Anterior cingulate cortex (tissue), 58 donors: ENCODE measurements at regions not wholly inside any gene's neighbourhood (a gene's known extent, or its start where the extent isn't known, plus 50 kb on each side); places are given as distances from the start of the nearest gene placed in this dataset.
"Not testable (repeated sequence)": the region's sequence is repeated elsewhere in the genome, so short reads cannot be mapped to it uniquely, and the experiment has no call there.

Experiments used
- DNase-seq, 58 donors: peaks; one replicate each; lab custom pipeline; 2025; lab: John Stamatoyannopoulos, UW

DNA sequence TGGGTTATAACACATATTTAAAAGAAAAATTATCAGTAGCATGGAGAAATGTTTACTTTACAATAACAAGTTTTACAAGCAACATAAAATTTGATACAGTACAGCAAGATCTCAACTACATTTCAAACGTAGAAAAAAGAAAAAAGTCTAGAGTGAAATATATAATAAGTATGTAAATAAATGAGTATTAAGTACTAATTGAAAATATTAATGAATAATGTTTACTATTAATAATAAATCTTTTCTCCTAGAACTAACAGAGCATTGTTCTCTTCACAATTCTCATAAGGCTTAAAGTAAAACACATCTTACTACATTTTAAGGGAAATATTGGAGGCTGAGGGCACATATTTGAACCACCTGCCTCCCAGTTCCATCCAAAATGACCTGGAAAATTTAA lies 72.1 kb downstream of the TMEM212 start:
- DNase-seq = no peak

DNA sequence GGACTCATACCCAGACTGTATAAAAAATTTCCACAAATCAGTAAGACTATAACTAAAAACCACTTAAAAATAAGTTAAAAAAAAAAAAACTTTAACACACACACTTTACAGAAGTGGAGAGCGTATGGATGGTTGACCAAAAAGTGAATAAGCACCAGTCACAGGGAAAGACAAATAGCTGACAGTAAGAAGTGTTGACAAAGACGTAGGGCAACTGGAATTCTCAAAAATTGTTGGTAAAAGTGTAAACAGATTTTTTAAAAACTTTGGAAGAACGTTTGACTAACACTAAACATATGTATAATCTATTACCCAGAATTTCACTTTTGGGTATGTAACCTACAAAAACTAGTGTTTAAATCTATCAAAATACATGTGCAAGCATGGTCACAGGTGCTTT lies 73.7 kb downstream of the TMEM212 start:
- no peak for DNase-seq

DNA sequence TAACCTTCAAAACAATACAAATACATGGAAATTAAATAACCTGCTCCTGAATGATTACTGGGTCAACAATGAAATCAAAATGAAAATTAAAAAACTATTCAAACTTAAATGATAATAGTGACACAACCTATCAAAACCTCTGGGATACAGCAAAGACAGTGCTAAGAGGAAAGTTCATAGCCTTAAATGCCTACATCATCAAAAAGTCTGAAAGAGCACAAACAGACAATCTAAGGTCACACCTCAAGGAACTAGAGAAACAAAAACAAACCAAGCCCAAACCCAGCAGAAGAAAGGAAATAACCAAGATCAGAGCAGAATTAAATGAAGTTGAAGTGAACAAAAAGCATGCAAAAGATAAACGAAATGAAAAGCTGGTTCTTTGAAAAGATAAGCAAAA lies 79.5 kb downstream of the TMEM212 start:
- not testable (repeated sequence) for DNase-seq

DNA sequence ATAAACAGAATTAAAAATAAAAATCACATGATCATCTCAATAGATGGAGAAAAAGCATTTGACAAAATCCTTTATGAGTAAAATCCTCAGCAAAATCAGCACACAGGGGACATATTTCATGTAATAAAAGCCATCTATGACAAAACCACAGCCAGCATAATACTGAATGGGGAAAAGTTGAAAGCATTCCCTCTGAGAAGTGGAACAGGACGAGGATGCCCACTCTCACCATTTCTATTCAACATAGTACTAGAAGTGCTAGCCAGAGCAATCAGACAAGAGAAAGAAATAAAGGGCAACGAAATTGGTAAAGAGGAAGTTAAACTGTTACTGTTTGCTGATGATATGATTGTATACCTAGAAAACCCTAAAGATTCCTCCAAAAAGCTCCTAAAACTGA lies 80.5 kb downstream of the TMEM212 start:
- DNase-seq = not testable (repeated sequence)

DNA sequence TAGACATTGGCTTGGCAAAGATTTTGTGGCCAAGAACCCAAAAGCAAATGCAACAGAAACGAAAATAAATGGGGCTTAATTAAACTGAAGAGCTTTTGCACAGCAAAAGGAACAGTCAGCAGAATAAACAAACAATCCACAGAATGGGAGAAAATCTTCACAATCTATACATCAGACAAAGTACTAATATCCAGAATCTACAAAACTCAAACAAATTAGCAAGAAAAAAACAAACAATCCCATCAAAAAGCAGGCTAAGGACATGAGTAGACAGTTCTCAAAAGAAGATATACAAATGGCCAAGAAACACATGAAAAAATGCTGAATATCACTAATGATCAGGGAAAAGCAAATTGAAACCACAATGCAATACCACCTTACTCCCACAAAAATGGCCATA lies 81.7 kb downstream of the TMEM212 start:
- DNase-seq = not testable (repeated sequence)

DNA sequence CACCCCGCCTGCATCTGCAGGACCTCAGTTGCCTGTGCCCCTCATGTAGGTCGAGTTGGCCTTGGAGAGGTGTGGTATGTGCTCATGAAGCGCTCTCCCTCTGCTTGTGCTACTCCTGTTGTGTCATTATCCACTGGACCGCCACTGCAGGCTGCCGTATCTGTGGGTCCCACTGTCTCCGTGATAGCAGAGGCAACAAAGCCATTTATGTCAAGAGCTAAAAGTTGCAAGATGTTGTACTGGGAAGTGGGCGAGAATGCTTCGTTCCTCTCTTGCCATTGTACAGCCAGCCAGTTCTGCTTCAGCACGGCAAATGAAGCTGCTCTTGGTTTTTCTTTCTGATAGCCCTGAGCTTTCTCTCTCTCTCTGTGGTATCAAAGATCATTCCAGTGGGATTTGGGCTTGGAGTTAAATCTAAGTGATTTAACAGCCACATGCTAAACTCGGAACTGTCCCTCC lies 89.0 kb downstream of the TMEM212 start:
- no peak for DNase-seq

DNA sequence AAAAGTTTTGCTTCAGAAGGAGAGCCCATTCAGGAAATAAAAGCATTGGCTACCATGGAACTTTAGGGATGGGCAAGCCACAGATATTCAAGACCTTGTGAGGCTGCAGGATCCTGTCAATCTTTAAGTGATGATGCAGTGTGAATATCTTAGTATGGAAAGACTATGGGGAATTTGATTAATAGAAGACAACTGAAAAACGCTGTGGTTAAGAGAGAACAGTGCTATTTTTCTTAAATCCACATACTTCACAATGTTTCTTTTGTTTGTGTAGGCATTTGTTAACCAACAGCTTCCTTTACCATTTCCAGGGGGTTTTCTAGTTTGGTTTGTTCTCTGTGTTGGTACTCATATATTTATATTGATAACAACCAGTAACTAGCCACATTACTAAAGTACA lies 90.3 kb downstream of the TMEM212 start:
- DNase-seq = no peak

DNA sequence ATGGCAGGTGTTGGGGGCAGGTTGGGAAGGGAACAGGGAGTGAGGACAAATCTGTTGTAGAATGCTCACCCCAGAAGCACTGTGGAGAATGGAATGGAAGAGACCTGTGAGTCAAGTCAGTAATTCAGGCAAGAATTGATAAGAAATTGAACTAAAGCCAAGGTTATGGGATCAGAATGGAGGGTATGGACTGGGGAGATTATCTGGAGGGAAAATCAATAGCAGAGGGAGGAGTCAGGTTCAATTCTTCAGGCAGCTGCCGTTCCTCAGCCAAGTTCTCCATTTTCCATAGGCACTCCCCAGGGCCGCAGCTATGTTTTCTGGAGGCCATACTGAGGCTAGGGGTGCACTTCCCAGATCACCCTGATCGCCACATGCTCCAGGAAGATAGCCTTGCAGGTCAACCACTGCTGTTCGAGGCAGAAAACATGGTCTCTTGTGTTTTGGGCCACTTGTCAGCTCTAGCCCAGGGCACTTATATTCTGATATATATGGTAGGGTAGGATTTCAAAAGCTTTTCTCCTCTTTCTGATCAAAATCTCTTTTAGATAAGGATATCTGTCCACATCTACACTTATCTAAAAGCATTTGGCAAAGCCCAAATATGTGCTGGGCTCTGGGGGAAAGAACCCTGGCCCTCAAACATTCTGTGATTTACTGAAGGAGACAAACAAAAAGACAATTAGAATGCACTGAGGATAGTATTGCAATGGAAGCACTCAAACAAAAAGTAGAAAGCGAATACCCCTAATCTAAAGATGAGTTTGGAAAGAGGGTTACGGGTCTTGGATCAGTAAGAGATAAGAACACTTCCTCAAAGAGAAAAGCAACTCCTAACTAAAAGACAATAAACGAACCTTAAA lies 92.3 kb downstream of the TMEM212 start:
- DNase-seq = no peak

DNA sequence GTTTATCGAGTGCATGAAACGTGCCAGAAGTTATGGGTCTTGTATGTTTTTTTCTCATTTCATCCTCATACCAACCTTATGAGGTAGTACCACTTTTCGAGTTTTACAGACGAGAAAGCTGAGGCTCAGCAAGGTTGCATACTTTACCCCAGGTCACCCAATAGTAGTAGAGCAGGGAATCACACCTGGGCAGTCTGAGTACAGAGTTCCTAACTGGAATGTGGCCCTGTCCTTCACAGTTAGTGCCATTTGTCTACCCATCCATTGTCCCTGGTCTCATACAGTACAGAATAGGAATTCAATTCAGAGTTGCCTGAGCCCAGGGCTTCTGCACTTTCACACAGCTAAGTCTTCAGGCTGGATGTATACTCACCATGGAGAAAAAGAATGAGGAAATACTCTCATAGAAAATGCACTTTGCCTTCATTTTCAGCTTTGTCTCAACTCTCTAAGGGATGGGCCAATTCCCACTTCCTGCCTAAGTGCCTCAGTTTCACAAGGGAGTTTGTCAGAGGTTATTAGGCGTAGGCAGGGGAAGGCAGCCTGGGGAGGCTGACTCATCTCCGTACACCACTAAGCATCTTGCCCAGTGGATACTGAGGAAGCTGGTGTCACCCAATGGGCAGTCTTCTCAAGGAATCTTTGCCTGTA lies 93.2 kb downstream of the TMEM212 start:
- DNase-seq = no peak

DNA sequence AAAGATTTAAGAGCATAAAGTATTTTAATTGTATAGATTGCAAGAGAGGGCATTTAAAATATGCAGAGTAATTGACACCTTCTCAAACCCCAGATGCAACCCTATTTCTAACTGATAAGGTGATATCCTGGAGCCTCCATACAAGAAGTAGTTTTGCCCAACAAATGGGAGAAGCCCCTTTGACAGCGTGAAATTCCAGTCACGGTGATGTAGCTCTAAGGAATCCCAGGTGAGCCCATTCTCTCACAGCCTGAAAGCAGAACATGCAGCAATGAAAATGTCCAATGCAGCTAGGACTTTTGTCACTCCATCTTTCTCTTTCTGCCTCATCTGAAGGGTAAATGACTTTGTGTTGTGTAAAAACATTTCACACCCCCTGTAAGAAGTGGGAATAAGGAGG lies 96.4 kb downstream of the TMEM212 start:
- DNase-seq = no peak

DNA sequence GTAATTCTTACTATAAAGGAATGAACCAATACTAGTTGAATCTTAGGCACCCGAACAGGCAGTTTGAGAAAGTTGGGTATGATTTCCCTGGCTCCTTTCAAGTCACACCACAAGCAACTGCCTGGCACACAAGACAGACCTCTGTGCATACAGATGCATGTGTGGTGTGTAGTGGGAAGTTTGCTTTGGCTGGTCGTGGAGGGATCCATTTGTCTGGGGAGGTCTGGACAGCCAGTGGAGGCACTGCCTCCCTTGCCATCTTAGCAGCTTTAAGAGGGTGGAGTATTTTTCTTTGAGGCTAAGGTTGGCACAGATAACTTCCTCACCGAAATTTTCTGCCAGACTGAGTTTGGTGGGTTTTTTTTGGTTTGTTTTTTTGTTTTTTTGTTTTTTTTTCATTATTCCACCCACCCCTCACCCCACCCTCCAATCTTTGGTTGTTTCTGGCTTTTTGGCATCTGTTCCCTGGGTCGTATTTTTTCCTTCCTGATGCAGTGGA lies 97.1 kb downstream of the TMEM212 start:
- DNase-seq = no peak

DNA sequence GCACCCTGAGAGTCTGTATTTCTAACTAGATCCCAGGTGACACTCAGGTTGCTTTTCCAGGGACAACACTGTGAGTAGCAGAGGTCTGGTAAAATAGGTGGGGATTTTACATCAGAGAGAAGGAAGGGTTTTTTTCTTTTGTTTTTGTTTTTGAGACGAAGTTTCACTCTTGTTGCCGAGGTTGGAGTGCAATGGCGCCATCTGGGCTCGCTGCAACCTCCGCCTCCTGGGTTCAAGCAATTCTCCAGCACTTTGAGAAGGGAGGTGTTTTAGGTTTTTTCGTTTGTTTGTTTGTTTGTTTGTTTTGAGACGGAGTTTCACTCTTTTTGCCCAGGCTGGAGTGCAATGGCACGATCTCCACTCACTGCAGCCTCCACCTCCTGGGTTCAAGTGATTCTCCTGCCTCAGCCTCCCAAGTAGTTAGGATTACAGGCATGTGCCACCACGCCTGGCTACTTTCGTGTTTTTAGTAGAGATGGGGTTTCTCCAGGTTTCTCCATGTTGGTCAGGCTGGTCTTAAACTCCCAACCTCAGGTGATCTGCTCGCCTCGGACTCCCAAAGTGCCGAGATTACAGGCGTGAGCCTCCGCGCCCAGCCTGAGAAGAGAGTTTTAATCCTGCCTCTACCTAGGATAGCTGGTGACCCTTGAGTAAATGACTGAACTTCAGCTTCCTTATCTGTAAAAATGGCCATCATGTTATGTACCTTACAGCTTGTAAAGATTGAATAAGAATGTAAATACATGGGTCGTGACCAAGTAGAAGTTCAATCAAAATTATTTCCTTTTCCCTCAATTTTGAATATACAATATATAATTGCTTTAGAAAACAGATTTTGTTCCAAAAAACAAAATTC lies 95.9 kb upstream of the FNDC3B start:
- no peak for DNase-seq

DNA sequence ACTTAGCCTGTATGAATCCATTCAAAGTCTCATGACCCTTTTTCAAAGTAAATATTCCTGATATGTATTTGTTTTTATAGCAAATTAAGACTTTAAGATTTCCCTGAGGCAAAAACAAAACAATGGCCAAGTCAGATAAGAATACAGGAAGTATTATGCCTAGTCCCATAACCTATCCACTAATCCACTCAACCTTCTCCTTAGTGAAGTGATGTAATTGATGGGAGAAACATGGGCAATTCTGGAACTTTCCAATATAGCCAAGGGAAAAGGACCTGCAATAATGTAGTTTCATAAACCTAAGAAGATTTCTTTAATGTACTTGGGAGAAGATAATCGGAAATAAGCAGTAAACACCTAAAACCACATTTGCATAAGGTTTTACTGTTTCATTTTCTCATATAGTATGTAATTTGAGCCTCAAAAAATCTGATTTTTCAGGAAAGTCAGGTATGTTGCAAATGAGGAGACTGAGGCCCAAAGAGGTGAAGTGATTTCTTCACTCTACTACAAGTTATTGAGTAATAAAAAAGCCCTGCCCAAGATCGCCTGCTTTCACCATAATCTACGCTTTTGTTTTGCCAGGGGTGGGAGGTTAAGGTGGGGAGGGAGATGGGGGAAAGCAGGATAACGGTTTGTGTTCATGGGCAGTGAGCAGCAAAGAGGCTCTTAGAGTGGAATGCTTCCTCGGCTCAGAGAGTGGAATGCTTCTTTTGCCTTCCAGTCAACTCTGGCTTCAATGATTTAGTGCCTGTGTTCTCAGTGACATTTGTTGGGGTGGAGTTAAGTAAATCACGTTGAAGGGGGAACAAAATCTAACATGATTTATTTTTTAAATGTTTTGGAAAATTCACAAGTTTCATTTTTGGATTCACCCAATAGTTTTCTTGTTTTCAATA lies 95.0 kb upstream of the FNDC3B start:
- no peak for DNase-seq

DNA sequence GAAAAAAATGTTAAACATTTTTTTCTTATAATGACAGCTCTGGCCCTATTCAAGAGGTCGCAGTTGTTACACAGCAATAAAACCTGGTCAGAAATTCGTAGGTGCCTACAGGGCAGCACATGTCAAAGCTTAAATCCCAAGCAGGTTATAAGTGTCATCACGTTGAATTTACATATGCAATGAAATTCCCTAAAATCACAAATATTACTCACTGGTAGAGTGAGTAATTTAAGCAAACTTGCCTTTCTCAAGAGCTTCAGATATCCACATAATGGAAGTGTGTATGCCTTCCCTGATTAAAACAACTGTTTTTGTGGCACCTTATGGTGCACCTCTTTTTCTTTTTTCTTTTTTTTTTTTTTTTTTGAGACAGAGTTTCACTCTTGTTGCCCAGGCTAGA lies 90.7 kb upstream of the FNDC3B start:
- DNase-seq = no peak

DNA sequence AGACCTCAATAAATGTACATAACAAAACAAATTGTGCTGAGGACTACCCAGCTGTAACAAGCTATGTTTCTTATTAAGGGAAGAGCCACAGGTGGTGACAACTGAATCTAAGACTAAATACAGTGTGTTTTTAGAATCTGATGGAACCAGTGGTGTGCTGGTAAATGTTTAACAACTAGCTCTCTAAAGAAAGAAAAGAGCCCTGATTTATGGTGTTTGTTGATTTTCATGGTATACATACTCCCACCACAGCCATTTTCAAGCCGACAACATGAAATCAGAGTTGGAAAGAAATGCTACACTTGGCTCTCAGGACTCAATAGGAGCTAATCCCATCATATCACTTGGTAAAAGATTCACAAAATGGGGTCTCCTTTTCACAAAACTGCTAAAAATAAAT lies 89.8 kb upstream of the FNDC3B start:
- no peak for DNase-seq

DNA sequence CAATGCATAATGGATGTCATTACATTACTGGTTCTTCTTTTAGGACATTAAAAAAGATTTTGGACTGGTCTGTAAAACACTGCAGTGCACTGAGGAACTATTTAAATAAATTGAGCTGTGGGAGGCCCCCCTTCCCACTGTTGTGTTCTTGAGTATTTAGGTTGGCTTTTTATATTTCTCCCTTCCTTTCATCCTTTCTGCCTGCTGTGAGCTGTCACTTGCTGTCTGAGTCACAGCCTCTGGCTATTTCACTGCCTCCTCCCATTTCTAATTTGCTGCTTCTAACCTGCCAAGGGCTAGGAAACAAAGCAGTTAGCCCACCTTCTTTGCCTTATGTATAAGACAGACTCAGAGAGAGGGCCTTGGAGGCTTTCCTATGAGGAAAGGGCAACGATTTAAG lies 89.0 kb upstream of the FNDC3B start:
- no peak for DNase-seq

DNA sequence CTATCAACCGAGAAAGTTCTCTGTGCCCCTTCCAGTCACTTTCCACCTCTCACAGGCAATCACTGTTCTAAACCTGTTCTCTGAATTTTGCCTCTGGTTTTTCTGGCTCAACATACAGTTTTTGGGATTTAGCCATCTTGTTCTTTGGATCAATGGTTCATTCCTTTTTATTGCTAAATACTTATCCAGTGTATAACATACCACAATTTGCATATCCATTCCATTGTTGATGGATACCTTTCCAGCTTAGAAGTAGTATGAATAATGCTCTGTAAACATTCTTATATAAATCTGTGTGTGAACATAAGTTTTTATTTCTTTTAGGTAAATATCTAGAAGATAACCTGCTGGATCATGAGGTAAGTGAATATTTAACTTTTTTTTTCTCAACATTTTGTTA lies 87.8 kb upstream of the FNDC3B start:
- DNase-seq = no peak

DNA sequence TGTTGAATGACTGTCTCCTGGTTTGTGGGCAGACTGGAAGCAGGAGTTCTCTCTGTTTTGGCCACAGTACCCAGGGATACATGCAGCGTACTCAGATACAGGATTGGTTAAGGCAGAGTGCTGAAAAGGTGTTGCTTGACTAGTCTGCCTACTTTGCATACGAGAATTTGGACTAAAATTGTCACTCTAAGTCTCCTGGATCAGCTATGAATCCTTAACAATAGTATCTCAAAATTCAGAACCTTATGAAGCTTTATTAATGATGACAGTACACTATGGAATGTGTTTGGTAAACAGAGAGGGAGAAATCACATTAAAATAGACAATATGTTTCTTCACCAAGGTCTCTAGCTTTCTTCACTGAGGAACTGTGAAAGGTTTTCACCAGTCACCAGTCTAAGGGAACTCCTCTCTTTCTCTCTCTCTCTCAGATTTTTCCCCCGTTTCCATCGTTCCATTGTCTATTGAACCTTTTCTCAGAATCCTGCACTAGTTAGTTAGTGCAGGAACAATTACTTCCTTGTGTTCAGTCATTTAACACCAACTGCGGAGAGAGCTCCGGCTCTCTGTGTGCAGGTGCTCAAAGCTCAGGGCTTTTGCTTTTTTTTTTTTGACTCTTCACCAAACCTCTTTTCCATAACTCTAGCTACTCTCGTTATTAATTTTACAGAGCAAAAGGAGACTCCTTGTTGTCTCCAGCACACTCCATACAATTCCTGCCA lies 85.9 kb upstream of the FNDC3B start:
- no peak for DNase-seq

DNA sequence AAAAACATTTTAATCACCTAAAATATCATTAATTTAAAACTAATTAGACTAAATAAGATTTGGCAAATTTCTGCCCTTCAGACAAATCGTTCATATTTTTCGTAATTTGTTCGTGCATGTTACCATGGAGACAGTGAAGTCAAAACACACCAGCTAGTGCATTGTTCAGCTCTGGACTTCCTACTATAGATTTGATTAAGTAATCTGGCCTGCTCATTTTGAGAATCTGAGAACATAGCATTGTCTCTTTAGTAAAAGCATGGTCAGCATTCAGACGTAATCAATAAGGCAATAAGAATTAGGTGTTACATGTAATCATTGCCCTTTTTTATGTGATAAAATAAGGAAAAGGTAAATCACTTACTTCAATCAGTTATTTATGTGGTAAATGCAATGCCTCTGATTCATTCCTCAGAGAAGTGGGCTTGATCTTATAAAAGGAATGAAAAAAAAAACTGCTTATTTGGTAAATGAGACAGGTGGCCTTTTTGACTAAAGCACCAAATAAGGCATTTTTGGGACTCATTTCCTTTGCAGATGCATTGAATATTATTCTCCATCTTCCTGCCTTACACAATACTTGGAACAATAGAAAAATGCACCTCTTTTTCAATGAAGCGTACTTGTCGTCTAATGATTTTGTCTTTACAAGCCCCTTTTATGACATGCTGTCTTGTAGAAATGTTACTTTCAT lies 84.5 kb upstream of the FNDC3B start:
- no peak for DNase-seq
